ENCODE measurements at regions not wholly inside any gene's neighbourhood (a gene's known extent, or its start where the extent isn't known, plus 50 kb on each side); places are given as distances from the start of the nearest gene placed in this dataset.
"Not testable (repeated sequence)": the region's sequence is repeated elsewhere in the genome, so short reads cannot be mapped to it uniquely, and the experiment has no call there.

GRCh38 chr21:20902511-20902910 is 95.7 kb upstream of the NCAM2 start:
- Histone ChIP-seq H3K27me3 (ENCODE audit: control insufficient read depth, insufficient read depth, low read length) (no peaks in the 10 kb centered on the region), H3K36me3 (ENCODE audit: control insufficient read depth, insufficient read depth, low read length) (no peaks in the 10 kb centered on the region), H3K4me1 (ENCODE audit: control insufficient read depth, insufficient read depth, low read length) (no peaks in the 10 kb centered on the region), H3K4me3 (ENCODE audit: low read length) (no peak overlapping the region), H3K27ac (ENCODE audit: low read length) (no peak overlapping the region), H3K9me3 (ENCODE audit: control insufficient read depth, low read depth, low read length) (no peaks in the 10 kb centered on the region)
- WGBS (ENCODE audit: insufficient coverage, low lambda C conversion rate): 80% methylated on average over 1 of the region's 2 CpGs
- DNase-seq: no peak

GRCh38 chr21:20902998-20903397 is 95.2 kb upstream of the NCAM2 start:
- H3K4me3 ChIP-seq (ENCODE audit: low read length): no peak overlapping the region
- H3K27ac ChIP-seq (ENCODE audit: low read length): no peak overlapping the region
- H3K4me1 ChIP-seq (ENCODE audit: control insufficient read depth, insufficient read depth, low read length): no peaks in the 10 kb centered on the region
- H3K9me3 ChIP-seq (ENCODE audit: control insufficient read depth, low read depth, low read length): no peaks in the 10 kb centered on the region
- no peaks in the 10 kb centered on the region for H3K27me3 ChIP-seq (ENCODE audit: control insufficient read depth, insufficient read depth, low read length)
- H3K36me3 ChIP-seq (ENCODE audit: control insufficient read depth, insufficient read depth, low read length): no peaks in the 10 kb centered on the region
- no peak for DNase-seq

GRCh38 chr21:20927555-20927954 is 70.7 kb upstream of the NCAM2 start:
- H3K4me3 ChIP-seq (ENCODE audit: low read length); H3K9me3 ChIP-seq (ENCODE audit: control insufficient read depth, low read depth, low read length); DNase-seq; H3K27me3 ChIP-seq (ENCODE audit: control insufficient read depth, insufficient read depth, low read length); H3K27ac ChIP-seq (ENCODE audit: low read length); H3K4me1 ChIP-seq (ENCODE audit: control insufficient read depth, insufficient read depth, low read length); H3K36me3 ChIP-seq (ENCODE audit: control insufficient read depth, insufficient read depth, low read length): not testable (repeated sequence)
- no CpG with 5 or more reads among the region's 13 CpGs for WGBS (ENCODE audit: insufficient coverage, low lambda C conversion rate)

- no CpG with 5 or more reads among the region's 1 CpG for WGBS (ENCODE audit: insufficient coverage, low lambda C conversion rate)
Observed at GRCh38 chr21:20942523-20942922, 55.7 kb upstream of the NCAM2 start.

GRCh38 chr21:20943561-20943997 is 54.6 kb upstream of the NCAM2 start:
- Histone ChIP-seq H3K27me3 (ENCODE audit: control insufficient read depth, insufficient read depth, low read length) (no peaks in the 10 kb centered on the region), H3K9me3 (ENCODE audit: control insufficient read depth, low read depth, low read length) (no peaks in the 10 kb centered on the region), H3K27ac (ENCODE audit: low read length) (no peak overlapping the region), H3K4me1 (ENCODE audit: control insufficient read depth, insufficient read depth, low read length) (no peaks in the 10 kb centered on the region), H3K4me3 (ENCODE audit: low read length) (no peak overlapping the region), H3K36me3 (ENCODE audit: control insufficient read depth, insufficient read depth, low read length) (no peaks in the 10 kb centered on the region)
- no CpG with 5 or more reads among the region's 5 CpGs for WGBS (ENCODE audit: insufficient coverage, low lambda C conversion rate)
- DNase-seq: no peak

More at GRCh38 chr21:20942523-20942922, 55.7 kb upstream of the NCAM2 start:
- no peaks in the 10 kb centered on the region for H3K9me3 ChIP-seq (ENCODE audit: control insufficient read depth, low read depth, low read length)
- H3K27me3 ChIP-seq (ENCODE audit: control insufficient read depth, insufficient read depth, low read length): no peaks in the 10 kb centered on the region
- no peaks in the 10 kb centered on the region for H3K4me1 ChIP-seq (ENCODE audit: control insufficient read depth, insufficient read depth, low read length)
- H3K36me3 ChIP-seq (ENCODE audit: control insufficient read depth, insufficient read depth, low read length): no peaks in the 10 kb centered on the region
- no peak overlapping the region for H3K4me3 ChIP-seq (ENCODE audit: low read length)
- H3K27ac ChIP-seq (ENCODE audit: low read length): no peak overlapping the region
- DNase-seq: no peak

GRCh38 chr21:20944139-20944538 is 54.1 kb upstream of the NCAM2 start:
- H3K4me3 ChIP-seq (ENCODE audit: low read length): no peak overlapping the region
- DNase-seq: no peak
- H3K9me3 ChIP-seq (ENCODE audit: control insufficient read depth, low read depth, low read length): no peaks in the 10 kb centered on the region
- no peak overlapping the region for H3K27ac ChIP-seq (ENCODE audit: low read length)
- H3K27me3 ChIP-seq (ENCODE audit: control insufficient read depth, insufficient read depth, low read length): no peaks in the 10 kb centered on the region
- H3K36me3 ChIP-seq (ENCODE audit: control insufficient read depth, insufficient read depth, low read length): no peaks in the 10 kb centered on the region
- H3K4me1 ChIP-seq (ENCODE audit: control insufficient read depth, insufficient read depth, low read length): no peaks in the 10 kb centered on the region

- DNase-seq: no peak
- no CpG with 5 or more reads among the region's 5 CpGs for WGBS (ENCODE audit: insufficient coverage, low lambda C conversion rate)
- H3K27me3 ChIP-seq (ENCODE audit: control insufficient read depth, insufficient read depth, low read length): no peaks in the 10 kb centered on the region
- H3K27ac ChIP-seq (ENCODE audit: low read length): no peak overlapping the region
- H3K4me3 ChIP-seq (ENCODE audit: low read length): no peak overlapping the region
- no peaks in the 10 kb centered on the region for H3K9me3 ChIP-seq (ENCODE audit: control insufficient read depth, low read depth, low read length)
- H3K36me3 ChIP-seq (ENCODE audit: control insufficient read depth, insufficient read depth, low read length): no peaks in the 10 kb centered on the region
- H3K4me1 ChIP-seq (ENCODE audit: control insufficient read depth, insufficient read depth, low read length): no peaks in the 10 kb centered on the region
Observed at GRCh38 chr21:20946701-20947100, 51.5 kb upstream of the NCAM2 start.
